GM10266 (cell line): ENCODE measurements at regions not wholly inside any gene's neighbourhood (a gene's known extent, or its start where the extent isn't known, plus 50 kb on each side); places are given as distances from the start of the nearest gene placed in this dataset.

Experiments
- DNase-seq: peaks from one replicate; pipeline ENCODE4 v3.0.0; 2012; ENCODE audit errors: extremely low spot score
- TF ChIP-seq, protein P1 (sequence below): IDR thresholded peaks from 2 replicates; pipeline ENCODE4 v1.5.1; 2012; ENCODE audit warnings: mild to moderate bottlenecking, low read depth; ENCODE audit not compliant: control insufficient read depth, insufficient read depth; ENCODE audit errors: missing control alignments

DNA sequence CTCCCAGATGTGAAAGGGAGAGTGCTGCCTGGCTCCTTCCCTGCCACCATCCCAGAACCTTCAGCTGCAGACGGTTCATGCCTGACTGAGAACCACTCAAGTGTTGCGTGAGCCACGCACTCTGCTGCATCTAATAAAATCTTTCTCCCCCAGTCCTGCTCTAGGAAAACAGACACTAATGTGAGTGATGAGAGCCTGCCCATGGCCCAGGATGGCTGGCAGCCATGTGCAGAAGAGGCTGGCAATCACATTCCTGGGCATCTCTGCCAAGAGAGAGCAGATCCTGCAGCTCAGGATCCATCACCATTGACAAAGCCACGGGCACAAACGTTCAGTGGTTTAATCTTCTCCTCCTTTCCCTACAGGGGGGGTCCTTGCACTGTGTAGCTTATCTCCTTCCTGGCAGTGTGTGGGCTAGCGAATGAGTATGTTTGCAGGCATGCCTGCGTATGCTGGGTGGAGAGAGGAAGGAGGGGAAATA lies 477.5 kb downstream of the SLC4A3 start:
- no peak for DNase-seq
- TF ChIP-seq, protein P1, sequence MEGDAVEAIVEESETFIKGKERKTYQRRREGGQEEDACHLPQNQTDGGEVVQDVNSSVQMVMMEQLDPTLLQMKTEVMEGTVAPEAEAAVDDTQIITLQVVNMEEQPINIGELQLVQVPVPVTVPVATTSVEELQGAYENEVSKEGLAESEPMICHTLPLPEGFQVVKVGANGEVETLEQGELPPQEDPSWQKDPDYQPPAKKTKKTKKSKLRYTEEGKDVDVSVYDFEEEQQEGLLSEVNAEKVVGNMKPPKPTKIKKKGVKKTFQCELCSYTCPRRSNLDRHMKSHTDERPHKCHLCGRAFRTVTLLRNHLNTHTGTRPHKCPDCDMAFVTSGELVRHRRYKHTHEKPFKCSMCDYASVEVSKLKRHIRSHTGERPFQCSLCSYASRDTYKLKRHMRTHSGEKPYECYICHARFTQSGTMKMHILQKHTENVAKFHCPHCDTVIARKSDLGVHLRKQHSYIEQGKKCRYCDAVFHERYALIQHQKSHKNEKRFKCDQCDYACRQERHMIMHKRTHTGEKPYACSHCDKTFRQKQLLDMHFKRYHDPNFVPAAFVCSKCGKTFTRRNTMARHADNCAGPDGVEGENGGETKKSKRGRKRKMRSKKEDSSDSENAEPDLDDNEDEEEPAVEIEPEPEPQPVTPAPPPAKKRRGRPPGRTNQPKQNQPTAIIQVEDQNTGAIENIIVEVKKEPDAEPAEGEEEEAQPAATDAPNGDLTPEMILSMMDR, result no peak

DNA sequence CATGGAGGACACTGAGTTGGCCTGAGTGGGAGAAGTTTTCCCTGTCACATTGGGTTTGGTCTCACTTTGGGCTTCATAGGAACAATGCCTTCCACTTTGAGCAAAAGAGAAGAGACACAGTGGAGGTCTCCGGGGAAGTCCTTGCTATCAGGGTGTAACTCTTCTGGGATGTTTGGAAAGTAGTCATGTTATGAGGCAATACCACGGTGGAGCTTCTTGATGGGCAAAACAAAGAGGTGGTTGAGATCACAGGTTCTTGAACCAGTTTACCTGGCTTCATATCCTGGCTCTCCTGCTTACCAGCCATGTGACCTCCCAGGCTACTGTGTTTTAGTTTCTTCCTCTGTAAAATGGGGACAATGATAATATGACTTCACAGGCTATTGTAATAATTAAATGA lies 478.6 kb downstream of the SLC4A3 start:
- no peak for DNase-seq
- TF ChIP-seq, protein P1, result no peak

DNA sequence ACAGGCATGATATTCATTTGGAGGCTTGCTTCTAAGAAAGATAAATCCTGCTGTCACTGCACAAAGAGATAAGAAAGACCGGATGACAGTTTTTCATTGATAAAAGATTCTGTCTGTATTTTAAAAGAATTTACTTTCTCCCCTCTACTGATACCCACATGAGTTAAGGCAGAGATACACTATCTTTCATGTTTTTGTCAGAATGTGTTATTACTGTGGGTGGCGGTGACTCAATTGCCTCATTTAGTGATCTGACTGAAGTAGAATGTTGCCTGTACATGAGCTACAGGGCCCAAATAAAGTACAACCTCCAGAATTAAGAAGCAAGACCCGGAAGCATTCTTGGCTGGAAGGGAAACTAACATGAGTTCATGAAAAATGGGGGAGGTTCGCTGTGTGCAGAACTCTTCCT lies 480.0 kb downstream of the SLC4A3 start:
- no peak for DNase-seq
- TF ChIP-seq, protein P1, result no peak

DNA sequence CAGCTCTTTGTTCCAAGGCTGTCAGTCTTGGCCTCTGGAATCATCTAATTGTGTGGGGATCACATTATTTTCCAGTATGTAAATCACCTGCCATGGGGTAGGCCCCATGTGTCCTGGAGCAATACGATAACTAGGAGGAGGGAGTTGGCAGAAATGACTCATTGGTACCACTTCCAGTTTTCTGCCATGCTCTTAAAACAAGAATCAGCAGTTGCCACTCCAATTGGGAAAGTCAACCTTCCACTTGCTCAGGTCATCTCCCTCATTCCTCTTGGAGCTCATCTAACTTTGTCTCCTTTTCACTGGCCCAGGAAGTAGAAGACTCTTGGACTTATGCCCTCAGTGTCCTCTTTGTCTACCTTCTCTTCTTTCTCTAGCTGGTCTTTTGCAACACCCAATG lies 487.0 kb downstream of the SLC4A3 start:
- DNase-seq, result no peak
- TF ChIP-seq, protein P1, result no peak

DNA sequence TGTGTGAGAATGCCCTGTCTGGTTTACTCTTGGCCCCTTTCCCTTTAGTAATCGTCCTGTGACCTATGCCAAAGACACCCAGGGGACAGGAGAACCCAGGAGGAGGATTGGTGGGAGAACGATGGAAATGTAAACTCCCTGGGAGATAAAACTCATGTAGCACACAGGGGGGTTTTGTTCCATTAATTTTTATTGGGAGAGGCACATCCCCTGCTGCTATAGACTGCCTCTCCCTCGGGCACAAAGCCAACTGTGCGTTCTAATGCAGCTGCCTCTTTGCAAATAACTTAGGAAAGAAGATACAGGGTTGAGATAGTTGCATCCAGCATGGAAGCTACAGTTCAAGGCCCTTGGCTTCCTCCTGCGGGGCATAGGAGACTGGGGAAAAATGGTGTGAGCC lies 489.6 kb downstream of the SLC4A3 start:
- DNase-seq, result no peak

DNA sequence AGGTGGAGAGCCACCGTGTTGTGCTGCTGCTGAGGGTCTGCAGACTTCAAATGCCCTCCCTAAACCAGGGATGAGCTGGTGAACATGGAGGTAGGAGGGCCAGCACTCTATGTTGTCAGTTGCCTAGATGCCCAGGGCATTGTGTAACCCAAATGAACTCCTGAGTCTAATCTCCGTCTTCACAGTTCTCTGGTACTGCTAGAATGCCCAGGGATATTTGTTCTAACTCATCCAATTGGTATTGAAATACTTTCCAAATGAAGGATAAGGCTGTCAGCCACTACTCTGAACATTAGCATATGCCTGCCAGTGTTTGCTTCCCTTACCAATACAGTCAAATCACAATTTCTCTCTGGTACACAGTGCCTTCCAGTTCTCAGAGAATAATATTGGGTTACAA lies 492.6 kb downstream of the SLC4A3 start:
- TF ChIP-seq, protein P1, result no peak
- no peak for DNase-seq

More for the DNA sequence above, 489.6 kb downstream of the SLC4A3 start:
- TF ChIP-seq, protein P1, result no peak

DNA sequence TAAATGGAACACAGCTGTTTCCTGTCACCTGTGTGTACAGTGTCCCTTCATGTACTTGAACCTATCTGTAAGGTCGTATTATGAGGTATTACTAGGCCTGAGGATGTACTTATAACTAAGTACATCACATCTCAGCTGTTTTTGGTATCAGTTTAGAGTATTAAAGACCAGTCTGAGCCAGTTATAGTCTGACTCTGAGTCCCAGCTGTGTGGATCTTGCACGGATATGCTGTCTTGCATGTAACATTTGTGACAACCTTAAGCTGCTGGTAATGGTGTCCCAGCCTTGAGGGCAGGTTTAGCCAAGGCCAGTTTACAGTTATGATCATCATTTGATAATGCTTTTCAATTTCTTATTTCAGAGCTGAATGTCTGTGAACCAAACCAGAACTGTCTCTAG lies 496.3 kb downstream of the SLC4A3 start:
- TF ChIP-seq, protein P1, result no peak
- no peak for DNase-seq

DNA sequence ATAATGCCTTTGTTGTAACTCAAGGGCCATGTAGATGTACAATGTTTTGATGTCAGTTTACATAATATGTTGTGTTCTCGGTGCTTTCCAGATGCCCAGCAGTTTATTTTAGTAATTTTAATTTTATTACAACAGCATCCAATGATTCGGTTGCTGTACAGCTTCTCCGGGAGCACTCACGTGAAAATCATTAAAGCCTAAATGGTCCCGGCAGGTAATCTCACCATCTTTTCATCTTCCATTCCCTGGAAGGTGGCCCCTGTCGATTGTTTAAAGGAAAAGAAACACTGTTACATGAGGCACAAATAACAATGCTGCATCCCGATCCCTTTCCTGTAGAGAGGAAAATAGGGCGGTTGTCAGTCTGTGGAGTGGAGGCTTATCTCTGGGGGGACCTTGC lies 498.1 kb downstream of the SLC4A3 start:
- DNase-seq, result no peak
- TF ChIP-seq, protein P1, result no peak
